Ovary (tissue), 3 donors: ENCODE measurements at regions not wholly inside any gene's neighbourhood (a gene's known extent, or its start where the extent isn't known, plus 50 kb on each side); places are given as distances from the start of the nearest gene placed in this dataset.

Experiments used
- EP300 ChIP-seq: sonication (generic); formaldehyde crosslinking; IDR thresholded peaks from one replicate; pipeline ENCODE4 v1.6.1; 2017; ENCODE audit warnings: antibody characterized with exemption
- POLR2A ChIP-seq: fragments of 450-650 bp; IDR thresholded peaks from one replicate; pipeline ENCODE4 v1.6.1; 2017; ENCODE audit warnings: antibody characterized with exemption, mild to moderate bottlenecking, moderate library complexity
- TF ChIP-seq, protein P1 (sequence below), 3 donors: fragments of 450-650 bp in 2 of 3; fragments of 200-600 bp in 1 of 3; IDR thresholded peaks; one replicate each; pipeline versions ENCODE4 v1.5.1 to v1.8.0; 2016 to 2022; ENCODE audit warnings: antibody characterized with exemption in 3 of 3, mild to moderate bottlenecking in 1 of 3
- donor health status: DM: no; HTN: no; CAD: no.

DNA sequence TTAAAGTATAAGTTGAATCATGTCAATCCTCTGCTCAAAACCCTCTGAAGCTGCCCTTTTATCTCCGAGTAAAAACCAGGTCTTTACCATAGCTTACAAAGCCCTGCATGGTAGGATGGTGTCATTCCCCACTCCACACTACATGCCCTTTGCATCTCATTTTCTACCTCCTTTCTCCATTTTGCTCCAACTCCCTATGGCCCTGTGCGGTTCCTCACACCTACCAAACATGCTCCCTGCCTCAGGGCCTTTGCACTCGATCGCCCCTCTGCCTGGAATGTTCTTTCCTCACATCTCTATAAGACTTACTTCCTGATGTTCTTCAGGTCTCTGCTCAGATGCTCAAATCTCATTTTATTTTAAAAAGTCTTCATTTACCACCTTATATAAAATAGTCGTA is 80.7 kb downstream of the MYL12B start:
- TF ChIP-seq, protein P1, sequence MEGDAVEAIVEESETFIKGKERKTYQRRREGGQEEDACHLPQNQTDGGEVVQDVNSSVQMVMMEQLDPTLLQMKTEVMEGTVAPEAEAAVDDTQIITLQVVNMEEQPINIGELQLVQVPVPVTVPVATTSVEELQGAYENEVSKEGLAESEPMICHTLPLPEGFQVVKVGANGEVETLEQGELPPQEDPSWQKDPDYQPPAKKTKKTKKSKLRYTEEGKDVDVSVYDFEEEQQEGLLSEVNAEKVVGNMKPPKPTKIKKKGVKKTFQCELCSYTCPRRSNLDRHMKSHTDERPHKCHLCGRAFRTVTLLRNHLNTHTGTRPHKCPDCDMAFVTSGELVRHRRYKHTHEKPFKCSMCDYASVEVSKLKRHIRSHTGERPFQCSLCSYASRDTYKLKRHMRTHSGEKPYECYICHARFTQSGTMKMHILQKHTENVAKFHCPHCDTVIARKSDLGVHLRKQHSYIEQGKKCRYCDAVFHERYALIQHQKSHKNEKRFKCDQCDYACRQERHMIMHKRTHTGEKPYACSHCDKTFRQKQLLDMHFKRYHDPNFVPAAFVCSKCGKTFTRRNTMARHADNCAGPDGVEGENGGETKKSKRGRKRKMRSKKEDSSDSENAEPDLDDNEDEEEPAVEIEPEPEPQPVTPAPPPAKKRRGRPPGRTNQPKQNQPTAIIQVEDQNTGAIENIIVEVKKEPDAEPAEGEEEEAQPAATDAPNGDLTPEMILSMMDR (IDR thresholded peaks at IDR 0.05), result no peak
- TF ChIP-seq EP300 (no peak), POLR2A (no peak)
